GM12878 (cell line): ENCODE measurements at regions not wholly inside any gene's neighbourhood (a gene's known extent, or its start where the extent isn't known, plus 50 kb on each side); places are given as distances from the start of the nearest gene placed in this dataset.

Experiments
- ATAC-seq: fragments of 200-7000 bp; cut with Tn5 transposase; 3 replicates; pipeline ENCODE4 v1.9.1; 2020; ENCODE audit warnings: mild to moderate bottlenecking, moderate library complexity
- BruUV-seq: library from RNA; stranded (reverse); fragments of 400-500 nt; replicated peaks from 2 replicates; lab custom pipeline; 2021; lab: Mats Ljungman, UMichigan
- CTCF ChIA-PET: fragments of 300-600 bp; sonication (Branson Sonifier 250); formaldehyde crosslinking; extraction: SDS; loops from one replicate; lab custom pipeline; 2021; ENCODE audit warnings: inconsistent platforms; lab: Yijun Ruan, JAX
- POLR2A ChIA-PET: fragments of 350-600 bp; formaldehyde crosslinking; extraction: SDS; loops from one replicate; lab custom pipeline; 2021; ENCODE audit warnings: inconsistent platforms; lab: Charles Lee
- RAD21 ChIA-PET: fragments of 300-600 bp; sonication (Branson Sonifier 250); formaldehyde crosslinking; loops from one replicate; lab custom pipeline; 2023; ENCODE audit warnings: antibody characterized with exemption; ENCODE audit not compliant: unreplicated experiment; lab: Charles Lee
- SMC1A ChIA-PET: fragments of 300-600 bp; sonication (Branson Sonifier 250); formaldehyde crosslinking; loops from one replicate; lab custom pipeline; 2023; ENCODE audit not compliant: unreplicated experiment, uncharacterized antibody; lab: Charles Lee
- DNase-seq: peaks from one replicate; pipeline ENCODE4 v3.0.0-alpha.2; 2011; ENCODE audit warnings: low read depth, low spot score
- FAIRE-seq: peaks from 3 replicates; lab custom pipeline; 2011; peaks lifted over from hg19 to GRCh38; lab: Jason Lieb, UNC
- H2AFZ ChIP-seq: 2 replicates; pipeline ENCODE4 v1.6.0; 2011; ENCODE audit warnings: low read depth, low read length, control low read depth; ENCODE audit not compliant: control insufficient read depth
- H3K27ac ChIP-seq: 2 replicates; pipeline ENCODE4 v1.5.1; 2011; ENCODE audit warnings: control low read depth; ENCODE audit not compliant: control insufficient read depth, insufficient read depth
- H3K27me3 ChIP-seq, 2 experiments: replicated peaks in 1 of 2; 2 replicates each; pipeline versions ENCODE4 v1.6.0 to v1.6.1; 2011; ENCODE audit warnings: low read length in 1 of 2; ENCODE audit not compliant: control insufficient read depth in 2 of 2, insufficient read depth in 2 of 2
- H3K36me3 ChIP-seq, 2 experiments: 2 replicates each; pipeline ENCODE4 v1.5.1; 2011; ENCODE audit warnings: low read length in 1 of 2; ENCODE audit not compliant: control insufficient read depth in 2 of 2, insufficient read depth in 2 of 2
- H3K4me1 ChIP-seq: 2 replicates; pipeline ENCODE4 v1.6.1; 2011; ENCODE audit warnings: mild to moderate bottlenecking, low read length, moderate library complexity, mixed read lengths; ENCODE audit not compliant: control insufficient read depth, insufficient read depth
- H3K4me2 ChIP-seq: 2 replicates; pipeline ENCODE4 v1.6.0; 2011; ENCODE audit warnings: control low read depth; ENCODE audit not compliant: control insufficient read depth, insufficient read depth
- H3K4me3 ChIP-seq: fragments of 200-600 bp; sonication (generic); 2 replicates; pipeline ENCODE4 v1.5.1; 2016
- H3K79me2 ChIP-seq: 2 replicates; pipeline ENCODE4 v1.6.0; 2011; ENCODE audit warnings: low read length; ENCODE audit not compliant: control insufficient read depth, insufficient read depth
- H3K9ac ChIP-seq: 2 replicates; pipeline ENCODE4 v1.8.0; 2011; ENCODE audit warnings: low read length, control low read depth, mixed read lengths; ENCODE audit not compliant: control insufficient read depth, insufficient read depth
- H3K9me3 ChIP-seq: replicated peaks from 3 replicates; pipeline ENCODE4 v1.5.1; 2011; ENCODE audit warnings: mild to moderate bottlenecking, low read length; ENCODE audit not compliant: control insufficient read depth, insufficient read depth
- H4K20me1 ChIP-seq: 2 replicates; pipeline ENCODE4 v1.6.0; 2011; ENCODE audit not compliant: control insufficient read depth, insufficient read depth
- EZH2 ChIP-seq: IDR thresholded peaks from 2 replicates; pipeline ENCODE4 v1.6.1; 2012; ENCODE audit warnings: low read depth, mild to moderate bottlenecking, control low read depth, inconsistent platforms, low read length, borderline replicate concordance; ENCODE audit not compliant: control insufficient read depth
- IKZF2 ChIP-seq, 2 experiments: fragments of 450-650 bp; IDR thresholded peaks; 2 replicates each; pipeline ENCODE4 v1.6.1; 2017; ENCODE audit warnings: mild to moderate bottlenecking in 2 of 2, moderate library complexity in 2 of 2
- JUND ChIP-seq: IDR thresholded peaks from 2 replicates; pipeline ENCODE4 v1.6.1; 2012; ENCODE audit warnings: low read depth, mild to moderate bottlenecking, low read length, improper control_type of control experiment, moderate library complexity
- MEF2B ChIP-seq: fragments of 450-650 bp; IDR thresholded peaks from 2 replicates; pipeline ENCODE4 v1.6.1; 2018; ENCODE audit warnings: mild to moderate bottlenecking, moderate library complexity; ENCODE audit not compliant: partially characterized antibody, poor library complexity, severe bottlenecking
- MLLT1 ChIP-seq: fragments of 450-650 bp; IDR thresholded peaks from 2 replicates; pipeline ENCODE4 v1.6.1; 2016; ENCODE audit warnings: mild to moderate bottlenecking
- NKRF ChIP-seq: fragments of 450-650 bp; conservative IDR thresholded peaks from 2 replicates; pipeline ENCODE4 v1.6.1; 2017; ENCODE audit warnings: mild to moderate bottlenecking, moderate library complexity
- WGBS: methylation state at CpG from one replicate; pipeline ENCODE4 v1.1.6; 2016; ENCODE audit warnings: low lambda C conversion rate; ENCODE audit not compliant: insufficient replicate concordance, insufficient coverage; ENCODE audit errors: missing lambda C conversion rate; 5-methylcytosine and 5-hydroxymethylcytosine counted together
- in situ Hi-C: fragments of 300-500 bp; cut with MboI; formaldehyde crosslinking; loops from 9 replicates; pipeline ENCODE4 v1.14.3; 2018; ENCODE audit warnings: mixed read lengths
- intact Hi-C: fragments of 100-400 bp; cut with micrococcal nuclease; formaldehyde crosslinking; loops from one replicate; pipeline ENCODE4 v1.14.2; 2022; ENCODE audit not compliant: unreplicated experiment

GRCh38 chrX:15170927-15171326 lies 99.0 kb downstream of the ASB9 start:
- no peaks in the 10 kb centered on the region for H3K4me1 ChIP-seq
- WGBS = 82% methylated on average over 2 of the region's 2 CpGs
- no peak for FAIRE-seq

More at GRCh38 chrX:15170927-15171326, 99.0 kb downstream of the ASB9 start:
- RAD21 ChIA-PET = no interaction called here
- H3K36me3 ChIP-seq = no peaks in the 10 kb centered on the region
- H4K20me1 ChIP-seq = no peaks in the 10 kb centered on the region
- H2AFZ ChIP-seq = no peak overlapping the region
- H3K4me3 ChIP-seq = no peak overlapping the region
- ATAC-seq (no peak), DNase-seq (no peak)
- SMC1A ChIA-PET = interaction anchor here (1.1 kb wide), 1 partner anchor 18 kb away, joined by 3 read pairs; no protein-coding TSS in a partner anchor
- in situ Hi-C loops (no loop called here), intact Hi-C loops (no loop called here)
- no peaks in the 10 kb centered on the region for H3K79me2 ChIP-seq
- POLR2A ChIA-PET = no interaction called here
- BruUV-seq = no TSS peak
- H3K27me3 ChIP-seq = no peaks in the 10 kb centered on the region
- TF ChIP-seq IKZF2 (IDR thresholded peaks at IDR 0.05) (peak in 1 of 2 experiments; percentile 20; a peak in 1 of 4 replicates), JUND (no peak), EZH2 (no peak), MLLT1 (no peak), MEF2B (no peak), NKRF (no peak)
- TF ChIP-seq, all 136 proteins: peak for 1
- CTCF ChIA-PET = no interaction called here
- Histone ChIP-seq H3K9ac (no peak overlapping the region), H3K9me3 (no peaks in the 10 kb centered on the region), H3K27ac (no peak overlapping the region), H3K4me2 (no peak overlapping the region)
